Neuronal stem cell (in vitro differentiated cells): ENCODE measurements at regions not wholly inside any gene's neighbourhood (a gene's known extent, or its start where the extent isn't known, plus 50 kb on each side); places are given as distances from the start of the nearest gene placed in this dataset.

Source experiments
- DNase-seq: peaks from one replicate; pipeline ENCODE4 v3.0.0-alpha.2; 2013; ENCODE audit warnings: low spot score
- H2AFZ ChIP-seq: one replicate; pipeline ENCODE4 v1.6.1; 2013; ENCODE audit warnings: mild to moderate bottlenecking, low read length, inconsistent platforms
- H2AK5ac ChIP-seq: 2 replicates; pipeline ENCODE4 v1.6.1; 2013; ENCODE audit warnings: low read depth, mild to moderate bottlenecking, inconsistent platforms, low read length, moderate library complexity, mixed read lengths
- H2BK120ac ChIP-seq: 2 replicates; pipeline ENCODE4 v1.6.1; 2013; ENCODE audit warnings: low read depth, mild to moderate bottlenecking, inconsistent platforms, low read length, moderate library complexity, mixed read lengths
- H2BK12ac ChIP-seq: one replicate; pipeline ENCODE4 v1.6.1; 2013; ENCODE audit warnings: low read length, inconsistent platforms
- H2BK15ac ChIP-seq: 2 replicates; pipeline ENCODE4 v1.6.1; 2013; ENCODE audit warnings: mild to moderate bottlenecking, low read length, inconsistent platforms, mixed read lengths
- H2BK5ac ChIP-seq: one replicate; pipeline ENCODE4 v1.6.1; 2013; ENCODE audit warnings: inconsistent platforms, mild to moderate bottlenecking, low read length, moderate library complexity
- H3K14ac ChIP-seq: one replicate; pipeline ENCODE4 v1.6.1; 2013; ENCODE audit warnings: low read length, inconsistent platforms
- H3K18ac ChIP-seq: 2 replicates; pipeline ENCODE4 v1.6.1; 2013; ENCODE audit warnings: low read length, inconsistent platforms
- H3K23ac ChIP-seq: 2 replicates; pipeline ENCODE4 v1.6.1; 2013; ENCODE audit warnings: low read depth, mild to moderate bottlenecking, mixed read lengths, low read length, inconsistent platforms; ENCODE audit not compliant: poor library complexity
- H3K27ac ChIP-seq: replicated peaks from 3 replicates; pipeline ENCODE4 v1.5.1; 2013; ENCODE audit warnings: low read length, inconsistent platforms
- H3K27me3 ChIP-seq, 3 experiments: 2 replicates each; pipeline ENCODE4 v1.6.1; 2013; ENCODE audit warnings: low read length in 3 of 3, mild to moderate bottlenecking in 2 of 3, inconsistent platforms in 1 of 3, low read depth in 1 of 3, mixed read lengths in 1 of 3, moderate library complexity in 1 of 3; ENCODE audit not compliant: control insufficient read depth in 3 of 3, insufficient read depth in 3 of 3
- H3K36me3 ChIP-seq, 2 donors: replicated peaks in 1 of 2; 2 replicates each; pipeline ENCODE4 v1.6.1; 2013; ENCODE audit warnings: low read length in 2 of 2; ENCODE audit not compliant: control insufficient read depth in 2 of 2, insufficient read depth in 2 of 2
- H3K4ac ChIP-seq: 2 replicates; pipeline ENCODE4 v1.6.1; 2013; ENCODE audit warnings: inconsistent platforms, mild to moderate bottlenecking, low read length, moderate library complexity
- H3K4me1 ChIP-seq, 2 donors: 1 replicate in 1 of 2; 2 replicates in 1 of 2; pipeline ENCODE4 v1.6.1; 2013; ENCODE audit warnings: low read length in 2 of 2, low read depth in 1 of 2; ENCODE audit not compliant: control insufficient read depth in 2 of 2, insufficient read depth in 1 of 2
- H3K4me2 ChIP-seq: one replicate; pipeline ENCODE4 v1.6.1; 2013; ENCODE audit warnings: mild to moderate bottlenecking, low read length, inconsistent platforms; ENCODE audit not compliant: insufficient read depth, poor library complexity, severe bottlenecking
- H3K4me3 ChIP-seq, 2 donors: 2 replicates each; pipeline ENCODE4 v1.5.1; 2013; ENCODE audit warnings: low read length in 2 of 2, mild to moderate bottlenecking in 2 of 2, inconsistent platforms in 1 of 2, moderate library complexity in 1 of 2
- H3K79me1 ChIP-seq: one replicate; pipeline ENCODE4 v1.6.1; 2013; ENCODE audit warnings: low read depth, mild to moderate bottlenecking, inconsistent platforms, low read length, moderate library complexity
- H3K9ac ChIP-seq: one replicate; pipeline ENCODE4 v1.6.1; 2013; ENCODE audit warnings: mild to moderate bottlenecking, low read depth, low read length, inconsistent platforms; ENCODE audit not compliant: poor library complexity
- H3K9me3 ChIP-seq, 2 donors: replicated peaks in 1 of 2; 2 replicates each; pipeline versions ENCODE3 to v1.6.1; 2013; ENCODE audit warnings: low read length in 2 of 2, mild to moderate bottlenecking in 2 of 2, inconsistent platforms in 1 of 2, low read depth in 1 of 2, mixed read lengths in 1 of 2, moderate library complexity in 1 of 2; ENCODE audit not compliant: control insufficient read depth in 2 of 2, insufficient read depth in 1 of 2
- H4K8ac ChIP-seq: one replicate; pipeline ENCODE4 v1.6.1; 2013; ENCODE audit warnings: low read depth, mild to moderate bottlenecking, inconsistent platforms, low read length, moderate library complexity
- H4K91ac ChIP-seq: one replicate; pipeline ENCODE4 v1.6.1; 2013; ENCODE audit warnings: low read length, low read depth, mild to moderate bottlenecking, inconsistent platforms; ENCODE audit not compliant: poor library complexity
- WGBS, 2 donors: extraction: QIAGEN DNeasy Blood & Tissue Kit; methylation state at CpG; one replicate each; pipeline ENCODE4 v1.1.7; 2013; ENCODE audit warnings: missing lambda C conversion rate in 2 of 2, mixed read lengths in 1 of 2; ENCODE audit not compliant: insufficient read length in 2 of 2, insufficient replicate concordance in 1 of 2; ENCODE audit errors: extremely low coverage in 2 of 2; 5-methylcytosine and 5-hydroxymethylcytosine counted together

DNA sequence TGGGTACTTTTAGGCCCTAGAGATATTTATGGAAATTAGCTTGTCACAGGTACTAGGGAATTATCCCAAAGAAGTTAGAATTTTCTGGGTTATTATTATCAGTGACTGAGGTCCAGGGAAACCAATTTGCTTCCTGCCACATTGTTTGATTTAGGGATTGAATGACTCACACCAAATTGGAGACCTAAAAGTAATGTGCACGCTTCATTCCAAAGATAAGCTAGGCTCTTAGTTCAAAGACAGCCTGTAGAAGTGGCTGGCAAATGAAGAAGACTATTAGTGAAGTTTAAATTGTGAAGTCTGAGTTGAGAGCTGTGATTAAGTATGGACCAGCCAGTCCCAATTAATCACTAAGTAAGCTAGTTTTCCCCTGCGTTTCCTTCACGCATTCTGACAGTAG, 188.1 kb upstream of the MYO3A start:
- no peak overlapping the region for H3K4ac ChIP-seq
- H3K36me3 ChIP-seq, result no peaks in the 10 kb centered on the region
- no peak overlapping the region for H3K9ac ChIP-seq
- no peak overlapping the region for H2AFZ ChIP-seq
- WGBS, 2 donors, result no CpG with 5 or more reads among the region's 3 CpGs
- no peak for DNase-seq
- H3K27ac ChIP-seq, result no peak overlapping the region
- H3K79me1 ChIP-seq, result no peaks in the 10 kb centered on the region
- no peak overlapping the region for H3K18ac ChIP-seq
- H2BK15ac ChIP-seq, result no peak overlapping the region
- H3K14ac ChIP-seq, result no peak overlapping the region
- H4K8ac ChIP-seq, result no peak overlapping the region
- peaks cover 0 to 6% of the 10 kb centered on the region in 2 donors for H3K4me1 ChIP-seq
- no peak overlapping the region for H2BK5ac ChIP-seq
- H2BK12ac ChIP-seq, result no peak overlapping the region
- H3K4me3 ChIP-seq, result no peak overlapping the region
- H2AK5ac ChIP-seq, result no peak overlapping the region
- no peak overlapping the region for H4K91ac ChIP-seq
- no peak overlapping the region for H3K23ac ChIP-seq
- peaks cover 0 to 2% (median 0%) of the 10 kb centered on the region in 3 experiments for H3K27me3 ChIP-seq
- no peaks in the 10 kb centered on the region for H3K9me3 ChIP-seq
- H3K4me2 ChIP-seq, result no peak overlapping the region
- no peak overlapping the region for H2BK120ac ChIP-seq

DNA sequence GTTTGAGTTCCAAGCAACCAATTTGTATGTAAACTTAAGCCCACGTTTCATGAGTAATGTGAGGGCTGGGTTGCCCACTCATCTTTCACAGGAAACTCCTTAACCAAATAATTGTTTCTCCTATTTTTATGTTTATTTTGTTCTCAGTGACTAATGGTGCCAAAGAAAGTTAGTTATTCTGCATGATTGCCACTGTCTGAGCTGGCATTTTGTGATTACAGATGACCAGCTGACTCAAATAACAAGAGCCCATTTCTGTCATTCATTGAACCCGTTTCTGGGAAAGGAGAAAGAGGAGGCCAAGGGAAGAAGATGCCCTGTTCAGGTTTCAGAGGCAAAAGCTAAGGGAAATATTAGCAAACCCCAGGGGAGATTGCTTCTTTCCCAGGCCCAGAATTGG, 186.9 kb upstream of the MYO3A start:
- Histone ChIP-seq H3K36me3 (no peaks in the 10 kb centered on the region), H4K8ac (no peak overlapping the region)

DNA sequence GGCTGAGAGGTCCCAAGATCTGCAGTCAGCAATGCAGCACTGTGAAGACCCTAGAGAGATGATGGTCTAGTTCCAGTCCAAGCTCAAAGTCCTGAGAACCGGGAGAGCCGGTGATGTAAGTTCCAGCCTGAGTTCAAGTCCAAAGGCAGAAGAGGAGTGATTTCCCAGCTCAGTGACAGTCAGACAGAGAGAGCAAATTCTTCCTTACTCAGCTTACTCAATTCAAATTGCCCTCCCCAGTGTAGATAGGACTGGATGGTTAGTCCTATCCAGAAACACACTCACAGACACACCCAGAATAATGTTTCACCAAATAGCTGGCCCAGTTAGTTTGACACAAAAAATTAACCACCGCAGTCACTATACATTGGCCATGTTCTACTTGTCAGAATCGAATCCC, 185.5 kb upstream of the MYO3A start:
- WGBS, 2 donors, result no CpG with 5 or more reads among the region's 4 CpGs
- no peak overlapping the region for H4K91ac ChIP-seq
- peaks cover 0 to 2% (median 0%) of the 10 kb centered on the region in 3 experiments for H3K27me3 ChIP-seq

More for the DNA sequence above, 186.9 kb upstream of the MYO3A start:
- Histone ChIP-seq H2BK5ac (no peak overlapping the region), H3K23ac (no peak overlapping the region), H3K27me3 (peaks cover 0 to 2% (median 0%) of the 10 kb centered on the region in 3 experiments), H2AFZ (no peak overlapping the region), H3K14ac (no peak overlapping the region), H3K4me2 (no peak overlapping the region), H3K4ac (no peak overlapping the region), H2AK5ac (no peak overlapping the region), H2BK120ac (no peak overlapping the region), H3K27ac (no peak overlapping the region), H2BK12ac (no peak overlapping the region), H3K9me3 (no peaks in the 10 kb centered on the region), H3K79me1 (no peaks in the 10 kb centered on the region), H3K9ac (no peak overlapping the region), H4K91ac (no peak overlapping the region), H3K18ac (no peak overlapping the region), H3K4me1 (peaks cover 0 to 6% of the 10 kb centered on the region in 2 donors), H3K4me3 (no peak overlapping the region), H2BK15ac (no peak overlapping the region)
- DNase-seq, result no peak
- WGBS, 2 donors, result no CpG with 5 or more reads among the region's 2 CpGs

DNA sequence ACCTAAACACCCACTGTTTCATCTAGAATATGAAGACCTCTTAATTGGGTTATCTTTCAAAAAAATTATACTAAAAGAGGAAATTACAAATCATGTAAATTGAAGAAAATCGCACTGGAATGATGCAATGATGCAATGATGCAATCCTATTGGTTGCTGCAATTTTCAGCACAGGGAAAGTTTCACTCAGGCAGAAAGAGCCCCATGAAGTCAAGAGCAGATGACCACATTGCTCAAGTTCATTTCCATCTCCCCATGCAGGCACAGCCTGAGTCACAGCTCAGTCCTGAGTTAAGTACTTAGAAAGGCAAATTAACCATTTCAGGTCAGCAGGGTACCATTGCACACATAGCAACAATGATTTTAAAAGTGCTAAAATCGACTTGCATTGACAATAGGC, 180.3 kb upstream of the MYO3A start:
- no peak overlapping the region for H3K9ac ChIP-seq
- H2BK120ac ChIP-seq, result no peak overlapping the region
- H3K4me3 ChIP-seq, result no peak overlapping the region
- no peak overlapping the region for H3K14ac ChIP-seq
- H3K27me3 ChIP-seq, result no peaks in the 10 kb centered on the region
- no peaks in the 10 kb centered on the region for H3K4me1 ChIP-seq
- H2BK15ac ChIP-seq, result no peak overlapping the region
- H3K36me3 ChIP-seq, result no peaks in the 10 kb centered on the region
- no peak overlapping the region for H2BK12ac ChIP-seq
- no peak overlapping the region for H3K23ac ChIP-seq
- H4K91ac ChIP-seq, result no peak overlapping the region
- WGBS, 2 donors, result no CpG with 5 or more reads among the region's 2 CpGs
- H2AFZ ChIP-seq, result no peak overlapping the region
- H2AK5ac ChIP-seq, result no peak overlapping the region
- no peaks in the 10 kb centered on the region for H3K79me1 ChIP-seq
- no peak overlapping the region for H3K4me2 ChIP-seq
- no peaks in the 10 kb centered on the region for H3K9me3 ChIP-seq
- DNase-seq, result no peak
- no peak overlapping the region for H3K27ac ChIP-seq
- no peak overlapping the region for H3K18ac ChIP-seq
- no peak overlapping the region for H4K8ac ChIP-seq
- no peak overlapping the region for H3K4ac ChIP-seq
- no peak overlapping the region for H2BK5ac ChIP-seq

More for the DNA sequence above, 185.5 kb upstream of the MYO3A start:
- no peak overlapping the region for H3K9ac ChIP-seq
- H3K36me3 ChIP-seq, result no peaks in the 10 kb centered on the region
- no peaks in the 10 kb centered on the region for H3K9me3 ChIP-seq
- H3K27ac ChIP-seq, result no peak overlapping the region
- DNase-seq, result no peak
- no peak overlapping the region for H2BK120ac ChIP-seq
- H2BK5ac ChIP-seq, result no peak overlapping the region
- H3K79me1 ChIP-seq, result no peaks in the 10 kb centered on the region
- H2BK15ac ChIP-seq, result no peak overlapping the region
- H2AK5ac ChIP-seq, result no peak overlapping the region
- H3K4ac ChIP-seq, result no peak overlapping the region
- no peak overlapping the region for H3K18ac ChIP-seq
- no peak overlapping the region for H4K8ac ChIP-seq
- H3K14ac ChIP-seq, result no peak overlapping the region
- H3K4me1 ChIP-seq, result peaks cover 0 to 6% of the 10 kb centered on the region in 2 donors
- H3K4me2 ChIP-seq, result no peak overlapping the region
- no peak overlapping the region for H2BK12ac ChIP-seq
- no peak overlapping the region for H3K23ac ChIP-seq
- no peak overlapping the region for H3K4me3 ChIP-seq
- no peak overlapping the region for H2AFZ ChIP-seq
